Breast epithelium (tissue), 3 donors: ENCODE measurements at regions not wholly inside any gene's neighbourhood (a gene's known extent, or its start where the extent isn't known, plus 50 kb on each side); places are given as distances from the start of the nearest gene placed in this dataset.
"Not testable (repeated sequence)": the region's sequence is repeated elsewhere in the genome, so short reads cannot be mapped to it uniquely, and the experiment has no call there.

ENCODE experiments used
- CTCF ChIP-seq, 3 donors: fragments of 450-650 bp; IDR thresholded peaks; one replicate each; pipeline ENCODE4 v1.5.1; 2016 to 2017; ENCODE audit warnings: antibody characterized with exemption in 3 of 3, mild to moderate bottlenecking in 3 of 3, moderate library complexity in 3 of 3
- POLR2A ChIP-seq: fragments of 450-650 bp; IDR thresholded peaks from one replicate; pipeline ENCODE4 v1.6.1; 2016; ENCODE audit warnings: antibody characterized with exemption, mild to moderate bottlenecking, moderate library complexity

GRCh38 chr9:80985595-80985994 lies 703.8 kb downstream of the TLE1 start:
- not testable (repeated sequence) for TF ChIP-seq CTCF (IDR thresholded peaks at IDR 0.05); POLR2A
